ENCODE measurements at regions not wholly inside any gene's neighbourhood (a gene's known extent, or its start where the extent isn't known, plus 50 kb on each side); places are given as distances from the start of the nearest gene placed in this dataset.

GRCh38 chr9:107874591-107875369 is 385.2 kb upstream of the KLF4 start:
- Histone ChIP-seq H3K36me3 (ENCODE audit: insufficient read depth, low read length) (no peaks in the 10 kb centered on the region), H3K79me2 (ENCODE audit: insufficient read depth, low read length) (no peaks in the 10 kb centered on the region), H3K9me2 (replicated peaks; ENCODE audit: low read depth, low read length) (no peaks in the 10 kb centered on the region), H2AFZ (ENCODE audit: low read length) (no peak overlapping the region), H3K4me1 (ENCODE audit: insufficient read depth, low read length, poor library complexity, severe bottlenecking) (no peaks in the 10 kb centered on the region), H3F3A (ENCODE audit: low read depth) (no peaks in the 10 kb centered on the region), H3K27me3 (ENCODE audit: insufficient read depth, low read length, poor library complexity, severe bottlenecking) (no peaks in the 10 kb centered on the region), H3K9ac (ENCODE audit: low read depth, low read length, poor library complexity, severe bottlenecking) (no peak overlapping the region), H3K4me2 (ENCODE audit: low read depth, low read length, poor library complexity, severe bottlenecking) (no peak overlapping the region), H3K9me3 (ENCODE audit: insufficient read depth, low read depth, low read length) (no peaks in the 10 kb centered on the region), H3K4me3 (ENCODE audit: low read length, poor library complexity, severe bottlenecking) (no peak overlapping the region), H4K20me1 (ENCODE audit: insufficient read depth, low read length, poor library complexity, severe bottlenecking) (no peaks in the 10 kb centered on the region)
- no peak for TF ChIP-seq CTCF (conservative IDR thresholded peaks at IDR 0.05; ENCODE audit: low read length)
- no peak for TF ChIP-seq EZH2phosphoT487 (IDR thresholded peaks at IDR 0.05; ENCODE audit: borderline replicate concordance)

GRCh38 chr9:107874137-107874536 is 384.6 kb upstream of the KLF4 start:
- H3K4me1 ChIP-seq (ENCODE audit: insufficient read depth, low read length, poor library complexity, severe bottlenecking) = no peaks in the 10 kb centered on the region
- no peaks in the 10 kb centered on the region for H3K9me3 ChIP-seq (ENCODE audit: insufficient read depth, low read depth, low read length)
- no peak overlapping the region for H3K4me2 ChIP-seq (ENCODE audit: low read depth, low read length, poor library complexity, severe bottlenecking)
- no peak overlapping the region for H3K9ac ChIP-seq (ENCODE audit: low read depth, low read length, poor library complexity, severe bottlenecking)
- H3F3A ChIP-seq (ENCODE audit: low read depth) = no peaks in the 10 kb centered on the region
- H2AFZ ChIP-seq (ENCODE audit: low read length) = no peak overlapping the region
- no peaks in the 10 kb centered on the region for H3K36me3 ChIP-seq (ENCODE audit: insufficient read depth, low read length)
- H4K20me1 ChIP-seq (ENCODE audit: insufficient read depth, low read length, poor library complexity, severe bottlenecking) = no peaks in the 10 kb centered on the region
- H3K79me2 ChIP-seq (ENCODE audit: insufficient read depth, low read length) = no peaks in the 10 kb centered on the region
- no peaks in the 10 kb centered on the region for H3K27me3 ChIP-seq (ENCODE audit: insufficient read depth, low read length, poor library complexity, severe bottlenecking)
- no peak overlapping the region for H3K4me3 ChIP-seq (ENCODE audit: low read length, poor library complexity, severe bottlenecking)
- H3K9me2 ChIP-seq (replicated peaks; ENCODE audit: low read depth, low read length) = no peaks in the 10 kb centered on the region
- no peak for TF ChIP-seq EZH2phosphoT487 (IDR thresholded peaks at IDR 0.05; ENCODE audit: borderline replicate concordance)
- no peak for TF ChIP-seq CTCF (conservative IDR thresholded peaks at IDR 0.05; ENCODE audit: low read length)

- H3K4me3 ChIP-seq (ENCODE audit: low read length, poor library complexity, severe bottlenecking) = no peak overlapping the region
- TF ChIP-seq CTCF (conservative IDR thresholded peaks at IDR 0.05; ENCODE audit: low read length) (no peak), EZH2phosphoT487 (IDR thresholded peaks at IDR 0.05; ENCODE audit: borderline replicate concordance) (no peak)
- H3K9me2 ChIP-seq (replicated peaks; ENCODE audit: low read depth, low read length) = no peaks in the 10 kb centered on the region
- no peaks in the 10 kb centered on the region for H3K9me3 ChIP-seq (ENCODE audit: insufficient read depth, low read depth, low read length)
- no peaks in the 10 kb centered on the region for H3K27me3 ChIP-seq (ENCODE audit: insufficient read depth, low read length, poor library complexity, severe bottlenecking)
- no peaks in the 10 kb centered on the region for H3F3A ChIP-seq (ENCODE audit: low read depth)
- H3K4me2 ChIP-seq (ENCODE audit: low read depth, low read length, poor library complexity, severe bottlenecking) = no peak overlapping the region
- H4K20me1 ChIP-seq (ENCODE audit: insufficient read depth, low read length, poor library complexity, severe bottlenecking) = no peaks in the 10 kb centered on the region
- no peak overlapping the region for H2AFZ ChIP-seq (ENCODE audit: low read length)
- no peaks in the 10 kb centered on the region for H3K4me1 ChIP-seq (ENCODE audit: insufficient read depth, low read length, poor library complexity, severe bottlenecking)
- no peaks in the 10 kb centered on the region for H3K79me2 ChIP-seq (ENCODE audit: insufficient read depth, low read length)
- H3K36me3 ChIP-seq (ENCODE audit: insufficient read depth, low read length) = no peaks in the 10 kb centered on the region
- no peak overlapping the region for H3K9ac ChIP-seq (ENCODE audit: low read depth, low read length, poor library complexity, severe bottlenecking)
Observed at GRCh38 chr9:107872457-107873192, 383.1 kb upstream of the KLF4 start.

All from Loucy (cell line).